OCI-LY7 (cell line): ENCODE measurements at regions not wholly inside any gene's neighbourhood (a gene's known extent, or its start where the extent isn't known, plus 50 kb on each side); places are given as distances from the start of the nearest gene placed in this dataset.
A peak's percentile ranks its signal among the peaks of the same experiment; 100 is the strongest.
"Not testable (repeated sequence)": the region's sequence is repeated elsewhere in the genome, so short reads cannot be mapped to it uniquely, and the experiment has no call there.

ENCODE experiments used
- BruUV-seq: library from RNA; stranded (reverse); fragments of 400-500 nt; replicated peaks from 2 replicates; lab custom pipeline; 2021; lab: Mats Ljungman, UMichigan
- CTCF ChIA-PET: fragments of 300-600 bp; sonication (Branson Sonifier 250); formaldehyde crosslinking; loops from one replicate; lab custom pipeline; 2022; ENCODE audit warnings: antibody characterized with exemption; ENCODE audit not compliant: unreplicated experiment; lab: Charles Lee
- POLR2A ChIA-PET: fragments of 300-600 bp; sonication (Branson Sonifier 250); formaldehyde crosslinking; loops from one replicate; lab custom pipeline; 2022; ENCODE audit warnings: antibody characterized with exemption; lab: Charles Lee
- DNase-seq: peaks from one replicate; pipeline ENCODE4 v3.0.0-alpha.2; 2015; ENCODE audit warnings: low spot score
- H2AFZ ChIP-seq: fragments of 200-600 bp; sonication (generic), shearing (Covaris generic); 2 replicates; pipeline ENCODE4 v1.6.1; 2014; ENCODE audit warnings: mild to moderate bottlenecking, antibody characterized with exemption, low read length, moderate library complexity
- H3K27ac ChIP-seq: fragments of 200-600 bp; sonication (generic); 2 replicates; pipeline ENCODE4 v1.5.1; 2014; ENCODE audit warnings: mixed run types, low read depth, mild to moderate bottlenecking, moderate library complexity, low read length, inconsistent platforms; ENCODE audit not compliant: poor library complexity, severe bottlenecking
- H3K36me3 ChIP-seq: fragments of 200-600 bp; sonication (generic); 2 replicates; pipeline ENCODE4 v1.6.1; 2014; ENCODE audit warnings: mild to moderate bottlenecking, antibody characterized with exemption, low read length, moderate library complexity, mixed read lengths; ENCODE audit not compliant: insufficient read depth
- H3K4me1 ChIP-seq: fragments of 200-600 bp; sonication (generic); 2 replicates; pipeline ENCODE4 v1.5.1; 2014; ENCODE audit warnings: mild to moderate bottlenecking, low read length; ENCODE audit not compliant: insufficient read depth, poor library complexity, severe bottlenecking
- H3K4me2 ChIP-seq: fragments of 200-600 bp; sonication (generic); 2 replicates; pipeline ENCODE4 v1.6.1; 2014; ENCODE audit warnings: mild to moderate bottlenecking, low read length
- H3K4me3 ChIP-seq: fragments of 200-600 bp; sonication (generic); 2 replicates; pipeline ENCODE4 v1.5.1; 2014; ENCODE audit warnings: mild to moderate bottlenecking, low read depth, low read length; ENCODE audit not compliant: poor library complexity, severe bottlenecking
- H3K79me2 ChIP-seq: fragments of 200-600 bp; sonication (generic); 2 replicates; pipeline ENCODE4 v1.6.1; 2016; ENCODE audit warnings: low read depth, mild to moderate bottlenecking, low read length, moderate library complexity, mixed read lengths; ENCODE audit not compliant: insufficient read depth
- H3K9me2 ChIP-seq: fragments of 200-600 bp; sonication (generic); 2 replicates; pipeline ENCODE4 v1.6.1; 2016; ENCODE audit warnings: mild to moderate bottlenecking, low read length, mixed read lengths; ENCODE audit not compliant: insufficient read depth
- H3K9me3 ChIP-seq: fragments of 200-600 bp; sonication (generic); 2 replicates; pipeline ENCODE4 v1.6.1; 2014; ENCODE audit warnings: mild to moderate bottlenecking, mixed run types, low read length, mixed read lengths
- H4K20me1 ChIP-seq: fragments of 200-600 bp; sonication (generic); 2 replicates; pipeline ENCODE4 v1.6.1; 2014; ENCODE audit warnings: mild to moderate bottlenecking, antibody characterized with exemption, low read length, moderate library complexity, mixed read lengths; ENCODE audit not compliant: insufficient read depth
- EZH2phosphoT487 ChIP-seq: fragments of 200-600 bp; sonication (generic); IDR thresholded peaks from 2 replicates; pipeline ENCODE4 v1.6.1; 2018; ENCODE audit warnings: low read depth, borderline replicate concordance, mild to moderate bottlenecking, mixed run types, antibody characterized with exemption, low read length, moderate library complexity, mixed read lengths
- intact Hi-C: fragments of 100-400 bp; cut with micrococcal nuclease; formaldehyde crosslinking; loops from one replicate; pipeline ENCODE4 v1.10.0; 2022; ENCODE audit not compliant: unreplicated experiment
- TF ChIP-seq, protein P1 (sequence below): fragments of 200-600 bp; sonication (generic); conservative IDR thresholded peaks from 2 replicates; pipeline ENCODE4 v1.5.1; 2014; ENCODE audit warnings: mild to moderate bottlenecking, antibody characterized with exemption, low read length, moderate library complexity, mixed read lengths

- BruUV-seq, POLR2A ChIA-PET, intact Hi-C loops: not testable (repeated sequence)
Observed at GRCh38 chr1:121470401-121470800, 285.6 kb downstream of the SRGAP2C start.

GRCh38 chr1:121471523-121471922, 286.7 kb downstream of the SRGAP2C start:
- Histone ChIP-seq H3K9me3 (0 out of 2 replicates have a peak, but pooled peaks cover 3% of the 10 kb centered on the region), H3K36me3 (no peaks in the 10 kb centered on the region), H3K27ac (no peak overlapping the region), H3K4me2 (0 out of 2 replicates have a peak overlapping the region, but pooled peaks have one; percentile 20), H4K20me1 (no peaks in the 10 kb centered on the region), H3K4me3 (no peak overlapping the region), H2AFZ (peak overlapping the region; percentile 23; the same call in 1 of the 2 replicates), H3K79me2 (no peaks in the 10 kb centered on the region), H3K4me1 (peaks cover 8% of the 10 kb centered on the region), H3K9me2 (0 out of 2 replicates have a peak, but pooled peaks cover 3% of the 10 kb centered on the region)
- ChIA-PET CTCF (no interaction called here), POLR2A (no interaction called here)
- no TSS peak for BruUV-seq
- intact Hi-C loops = no loop called here
- DNase-seq = peak; percentile 26
- TF ChIP-seq EZH2phosphoT487 = no peak

More at GRCh38 chr1:121470401-121470800, 285.6 kb downstream of the SRGAP2C start:
- DNase-seq, H3K4me2 ChIP-seq, H3K27ac ChIP-seq, H2AFZ ChIP-seq, H3K9me2 ChIP-seq, H3K79me2 ChIP-seq, H3K4me1 ChIP-seq, H3K4me3 ChIP-seq, H4K20me1 ChIP-seq, H3K9me3 ChIP-seq, CTCF ChIA-PET, H3K36me3 ChIP-seq: not testable (repeated sequence)

GRCh38 chr1:121472017-121472416, 287.2 kb downstream of the SRGAP2C start:
- H3K4me2 ChIP-seq = no peak overlapping the region
- ChIA-PET POLR2A (no interaction called here), CTCF (no interaction called here)
- H3K4me3 ChIP-seq = no peak overlapping the region
- H3K9me2 ChIP-seq = 0 out of 2 replicates have a peak, but pooled peaks cover 3% of the 10 kb centered on the region
- 0 out of 2 replicates have a peak, but pooled peaks cover 3% of the 10 kb centered on the region for H3K9me3 ChIP-seq
- H3K4me1 ChIP-seq = peaks cover 8% of the 10 kb centered on the region
- no peak overlapping the region for H3K27ac ChIP-seq
- H4K20me1 ChIP-seq = no peaks in the 10 kb centered on the region
- no peaks in the 10 kb centered on the region for H3K36me3 ChIP-seq
- intact Hi-C loops = no loop called here
- no peak for DNase-seq
- H2AFZ ChIP-seq = peak overlapping the region; percentile 23; the same call in 1 of the 2 replicates
- H3K79me2 ChIP-seq = no peaks in the 10 kb centered on the region
- no peak for TF ChIP-seq EZH2phosphoT487
- TF ChIP-seq, protein P1, sequence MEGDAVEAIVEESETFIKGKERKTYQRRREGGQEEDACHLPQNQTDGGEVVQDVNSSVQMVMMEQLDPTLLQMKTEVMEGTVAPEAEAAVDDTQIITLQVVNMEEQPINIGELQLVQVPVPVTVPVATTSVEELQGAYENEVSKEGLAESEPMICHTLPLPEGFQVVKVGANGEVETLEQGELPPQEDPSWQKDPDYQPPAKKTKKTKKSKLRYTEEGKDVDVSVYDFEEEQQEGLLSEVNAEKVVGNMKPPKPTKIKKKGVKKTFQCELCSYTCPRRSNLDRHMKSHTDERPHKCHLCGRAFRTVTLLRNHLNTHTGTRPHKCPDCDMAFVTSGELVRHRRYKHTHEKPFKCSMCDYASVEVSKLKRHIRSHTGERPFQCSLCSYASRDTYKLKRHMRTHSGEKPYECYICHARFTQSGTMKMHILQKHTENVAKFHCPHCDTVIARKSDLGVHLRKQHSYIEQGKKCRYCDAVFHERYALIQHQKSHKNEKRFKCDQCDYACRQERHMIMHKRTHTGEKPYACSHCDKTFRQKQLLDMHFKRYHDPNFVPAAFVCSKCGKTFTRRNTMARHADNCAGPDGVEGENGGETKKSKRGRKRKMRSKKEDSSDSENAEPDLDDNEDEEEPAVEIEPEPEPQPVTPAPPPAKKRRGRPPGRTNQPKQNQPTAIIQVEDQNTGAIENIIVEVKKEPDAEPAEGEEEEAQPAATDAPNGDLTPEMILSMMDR = no peak
- BruUV-seq = no TSS peak

DNA sequence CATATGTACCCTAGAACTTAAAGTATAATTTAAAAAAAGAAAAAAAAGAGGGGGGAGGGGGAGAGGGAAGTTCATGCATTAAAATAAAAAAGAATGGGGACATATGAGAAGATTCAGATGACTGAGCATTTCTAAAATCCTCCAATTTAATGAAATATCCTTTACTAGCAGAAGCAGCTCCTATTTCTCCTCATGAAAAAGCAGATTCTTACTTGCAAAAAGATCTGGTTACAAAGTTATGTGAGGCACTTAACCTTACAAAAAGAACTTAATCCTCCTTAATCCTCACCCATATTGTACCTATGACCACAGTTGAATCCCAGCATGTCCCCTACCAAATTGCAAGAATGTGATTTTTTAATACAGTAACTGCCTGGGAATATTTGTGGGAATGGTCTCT, 298.5 kb downstream of the SRGAP2C start:
- H4K20me1 ChIP-seq = no peaks in the 10 kb centered on the region
- TF ChIP-seq, protein P1 = no peak
- no peak for TF ChIP-seq EZH2phosphoT487
- H3K9me3 ChIP-seq = peaks cover 5% of the 10 kb centered on the region; the same call in 1 of the 2 replicates
- no peaks in the 10 kb centered on the region for H3K79me2 ChIP-seq
- POLR2A ChIA-PET = interaction anchor here (1.1 kb wide), 1 partner anchor 34 kb away, joined by 3 read pairs; no protein-coding TSS in a partner anchor
- BruUV-seq = no TSS peak
- H2AFZ ChIP-seq = no peak overlapping the region
- H3K4me2 ChIP-seq = no peak overlapping the region
- H3K36me3 ChIP-seq = no peaks in the 10 kb centered on the region
- intact Hi-C loops = no loop called here
- H3K9me2 ChIP-seq = no peaks in the 10 kb centered on the region
- DNase-seq = no peak
- H3K4me3 ChIP-seq = no peak overlapping the region
- CTCF ChIA-PET = no interaction called here
- no peaks in the 10 kb centered on the region for H3K4me1 ChIP-seq
- no peak overlapping the region for H3K27ac ChIP-seq
